ENCODE measurements at regions not wholly inside any gene's neighbourhood (a gene's known extent, or its start where the extent isn't known, plus 50 kb on each side); places are given as distances from the start of the nearest gene placed in this dataset.

- TF ChIP-seq CTCF (IDR thresholded peaks at IDR 0.05; ENCODE audit: insufficient read depth, low read depth, low read length), result no peak
- TF ChIP-seq EZH2 (IDR thresholded peaks at IDR 0.05; ENCODE audit: insufficient read depth, low read length), result no peak
These were observed 396.7 kb downstream of the CDH2 start for GRCh38 chr18:27780061-27780745.

All from astrocyte (in vitro differentiated cells and primary cell).